Erythroblast (primary cell): ENCODE measurements at regions not wholly inside any gene's neighbourhood (a gene's known extent, or its start where the extent isn't known, plus 50 kb on each side); places are given as distances from the start of the nearest gene placed in this dataset.

Experiments
- DNase-seq, 2 experiments: peaks; one replicate each; lab custom pipeline; 2025; lab: John Stamatoyannopoulos, UW
- GATA1 ChIP-seq: IDR thresholded peaks from 2 replicates; pipeline ENCODE4 v1.6.1; 2011; ENCODE audit warnings: low read depth, mild to moderate bottlenecking, control low read depth, low read length, moderate library complexity
- POLR2A ChIP-seq: IDR thresholded peaks from 2 replicates; pipeline ENCODE4 v1.6.1; 2011; ENCODE audit warnings: mild to moderate bottlenecking, low read length

DNA sequence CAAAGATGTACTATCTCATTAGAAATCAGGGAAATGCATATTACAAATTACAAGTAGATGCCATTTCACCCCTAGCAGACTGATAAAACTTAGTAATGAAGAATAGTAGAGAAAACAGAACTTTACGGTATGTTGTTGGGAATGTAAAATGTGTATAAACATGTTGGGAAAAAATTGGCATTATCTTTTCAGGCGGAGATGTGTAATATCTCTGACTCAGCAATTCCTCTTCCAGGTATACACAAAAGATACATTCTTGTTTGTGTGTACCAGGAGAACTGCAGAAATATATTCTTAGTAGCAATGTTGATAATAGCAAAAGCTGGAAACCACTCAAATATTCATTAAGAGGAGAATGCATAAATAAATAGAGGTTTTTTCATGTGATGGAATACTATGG, 204.5 kb downstream of the LPIN1 start:
- no peak for TF ChIP-seq POLR2A
- TF ChIP-seq GATA1: no peak
- DNase-seq: no peak

DNA sequence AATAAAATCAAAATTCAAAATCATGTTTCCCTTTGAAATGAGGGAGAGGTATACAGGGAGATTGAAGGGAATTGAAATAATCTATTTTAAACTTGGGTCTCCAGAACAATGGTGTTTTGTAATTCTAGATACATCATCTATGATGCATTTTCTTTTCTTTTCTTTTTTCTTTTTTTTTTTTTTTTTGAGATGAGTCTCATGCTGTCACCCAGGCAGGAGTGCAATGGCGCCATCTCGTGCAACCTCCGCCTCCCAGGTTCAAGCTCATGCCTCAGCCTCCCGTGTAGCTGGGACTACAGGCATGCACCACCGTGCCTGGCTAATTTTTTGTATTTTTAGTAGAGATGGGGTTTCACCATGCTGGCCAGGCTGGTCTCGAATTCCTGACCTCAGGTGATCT, 205.1 kb downstream of the LPIN1 start:
- DNase-seq: peak; percentile 26 to 42

DNA sequence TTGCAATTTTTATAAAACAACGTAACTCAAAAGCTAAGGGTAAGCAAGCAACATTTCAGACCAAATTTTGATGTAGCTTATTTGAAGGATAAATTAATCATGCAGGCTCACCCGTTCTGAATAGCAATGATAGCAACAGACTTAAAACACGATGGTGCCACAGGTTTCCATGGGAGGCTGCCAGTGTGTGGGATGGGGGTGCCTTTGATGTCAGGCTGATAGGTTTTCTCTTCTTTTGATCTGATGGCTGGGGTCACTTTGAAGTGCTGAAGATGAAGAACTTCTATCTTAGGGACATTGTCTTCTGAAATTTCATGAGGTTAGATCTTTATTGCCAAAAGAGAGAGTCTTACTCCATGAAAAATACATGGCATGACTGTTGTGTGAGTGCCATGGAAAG, 206.8 kb downstream of the LPIN1 start:
- no peak for TF ChIP-seq POLR2A
- no peak for TF ChIP-seq GATA1
- DNase-seq: no peak

DNA sequence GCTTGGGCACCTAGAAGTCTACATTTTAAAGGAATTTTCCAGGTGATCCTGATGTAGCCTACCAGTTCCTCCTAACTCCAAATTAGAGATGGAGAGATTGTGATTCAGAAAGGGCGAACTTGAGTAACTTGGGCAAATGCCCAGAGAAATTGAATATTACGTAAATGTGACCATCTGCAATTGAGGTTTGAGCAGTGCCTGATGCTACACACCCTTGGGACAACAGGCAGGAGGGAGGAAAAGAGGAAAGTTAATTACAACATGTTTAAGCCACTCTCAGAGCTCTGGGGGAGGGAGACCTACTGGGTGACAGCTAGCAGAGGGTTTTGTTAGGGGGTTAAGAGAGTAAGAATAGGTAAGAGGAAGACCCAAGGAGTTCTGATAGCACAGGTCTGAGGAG, 208.9 kb downstream of the LPIN1 start:
- no peak for TF ChIP-seq GATA1
- no peak for TF ChIP-seq POLR2A
- DNase-seq: no peak

DNA sequence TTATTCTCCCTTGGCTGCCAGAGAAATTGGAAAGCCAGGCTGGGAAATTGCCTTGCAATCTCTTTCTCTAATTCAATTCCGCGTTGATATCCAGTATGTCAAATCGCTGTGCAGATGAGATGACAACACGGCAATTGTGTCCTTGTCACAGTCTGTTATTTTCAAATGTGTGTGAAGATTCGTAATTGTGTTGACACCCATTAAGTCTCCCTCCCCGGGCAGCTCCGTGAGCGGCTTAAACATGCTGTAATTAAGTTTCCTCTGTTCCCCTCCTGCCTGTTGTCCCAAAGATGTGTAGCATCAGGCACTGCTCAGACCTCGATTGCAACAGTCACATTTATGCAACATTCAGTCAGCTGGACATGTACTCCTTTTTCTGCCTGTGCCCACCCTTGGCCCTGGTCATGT, 209.5 kb downstream of the LPIN1 start:
- DNase-seq: no peak
- TF ChIP-seq POLR2A: no peak
- TF ChIP-seq GATA1: no peak

DNA sequence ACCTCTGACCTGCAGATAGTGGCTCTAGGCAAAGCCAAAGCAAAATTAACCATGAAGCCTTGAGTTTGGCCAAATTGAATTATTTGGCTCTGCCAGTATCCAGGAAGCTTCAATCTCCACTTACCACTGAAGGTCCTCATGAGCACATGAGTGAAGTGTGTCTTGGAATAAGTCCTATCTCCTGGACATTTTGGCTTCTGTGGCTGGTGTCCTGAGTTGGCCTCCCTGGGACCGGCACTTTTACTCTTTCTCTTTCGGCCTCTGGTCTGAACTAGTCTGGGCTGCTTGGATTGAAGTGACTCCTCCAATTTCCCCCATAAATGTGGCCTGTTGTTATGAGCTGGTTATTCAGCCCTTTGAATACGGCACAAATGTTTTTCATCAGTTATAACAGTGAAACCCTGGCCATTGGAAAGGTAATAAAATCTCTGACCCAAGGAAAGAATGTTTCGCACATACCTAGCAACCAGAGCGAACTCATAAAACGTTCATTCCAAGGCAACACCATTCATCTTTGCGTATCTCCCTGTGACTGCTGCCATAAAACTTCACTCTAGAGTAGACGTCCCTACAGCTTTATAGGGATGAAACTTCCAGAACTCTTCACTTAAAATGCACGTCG, 216.4 kb downstream of the LPIN1 start:
- TF ChIP-seq POLR2A (no peak), GATA1 (no peak)
- DNase-seq: no peak

DNA sequence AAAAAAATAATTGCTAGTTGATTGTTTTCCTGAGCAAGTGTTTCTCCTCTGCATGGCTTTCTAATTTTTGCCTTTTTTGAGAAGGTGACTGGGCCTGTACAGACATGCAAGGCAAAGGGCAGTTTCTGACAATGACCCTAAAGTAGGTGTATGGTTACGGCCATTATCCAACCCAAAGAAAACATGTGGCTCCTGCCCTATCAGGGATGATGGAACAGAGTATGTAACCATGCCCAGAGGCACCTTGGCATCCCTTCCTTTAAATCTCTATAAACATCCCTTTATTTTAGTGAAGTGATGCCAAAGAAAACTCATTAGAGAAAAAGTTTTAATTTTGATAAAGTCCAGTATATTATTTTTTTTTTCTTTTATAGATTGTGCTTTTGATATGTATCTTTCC, 217.5 kb downstream of the LPIN1 start:
- TF ChIP-seq GATA1 (no peak), POLR2A (no peak)

DNA sequence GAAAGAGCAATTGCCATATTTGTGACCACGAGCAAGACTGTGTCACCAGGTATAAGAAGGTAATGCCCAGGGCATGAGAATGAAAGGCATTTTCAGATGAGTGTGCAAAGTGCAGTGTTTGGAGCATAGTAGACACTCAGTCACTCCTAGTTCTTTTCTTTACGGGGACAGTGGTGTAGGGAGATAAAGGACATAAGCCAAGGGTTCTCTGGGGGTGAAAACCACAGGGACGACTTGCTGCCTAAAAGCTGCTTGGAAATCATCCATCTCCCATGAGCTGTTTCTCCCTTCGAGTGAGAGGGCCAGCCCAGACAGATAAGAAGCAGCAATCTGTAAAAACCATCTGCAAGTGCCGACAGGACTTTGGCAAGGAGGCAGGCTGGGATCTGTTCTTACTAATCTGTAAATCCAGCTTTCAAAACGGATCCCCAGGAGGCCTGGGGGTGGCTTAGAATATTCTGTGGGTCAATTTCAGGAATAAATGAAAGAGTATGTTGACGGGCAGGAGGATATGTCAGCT, 221.6 kb downstream of the LPIN1 start:
- peak; percentile 92 to 99 for DNase-seq
- TF ChIP-seq GATA1 (peak; percentile 91), POLR2A (no peak)

More for the DNA sequence above, 217.5 kb downstream of the LPIN1 start:
- DNase-seq: no peak

DNA sequence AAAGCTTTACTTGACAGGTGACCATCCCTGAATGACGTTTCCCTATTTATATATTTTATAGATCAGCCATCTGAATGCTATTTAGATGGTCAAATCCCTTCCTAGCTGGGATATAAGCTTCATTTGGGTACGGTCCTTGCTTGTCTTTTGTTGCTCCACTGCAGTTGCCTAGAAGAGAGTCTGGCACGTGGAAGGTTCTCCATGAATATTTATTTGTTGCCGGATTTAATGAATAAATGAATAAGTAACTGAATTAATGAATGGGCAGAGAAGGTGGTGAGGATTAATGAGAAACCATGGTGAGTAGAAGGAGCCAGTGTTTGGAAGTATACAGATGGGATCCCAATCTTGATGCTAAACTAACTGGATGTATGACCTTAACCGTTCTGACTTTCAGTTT, 222.1 kb downstream of the LPIN1 start:
- DNase-seq: no peak
- TF ChIP-seq GATA1 (no peak), POLR2A (no peak)

DNA sequence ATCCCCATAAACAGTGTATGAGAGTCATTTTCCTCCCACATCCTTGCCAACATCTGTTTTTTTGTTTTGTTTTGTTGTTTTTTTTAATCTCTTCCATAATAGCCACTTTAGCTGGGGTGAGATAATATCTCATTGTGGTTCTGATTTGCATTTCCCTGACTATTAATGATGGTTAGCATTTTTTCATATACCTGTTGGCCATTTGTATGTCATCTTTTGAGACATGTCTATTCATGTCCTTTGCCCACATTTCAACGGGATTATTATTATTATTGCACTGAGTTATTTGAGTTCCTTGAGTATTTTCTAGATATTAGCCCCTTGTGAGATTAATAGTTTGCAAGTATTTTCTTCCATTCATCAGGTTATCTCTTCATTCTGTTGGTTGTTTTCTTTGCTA, 223.3 kb downstream of the LPIN1 start:
- DNase-seq: no peak
- TF ChIP-seq POLR2A (no peak), GATA1 (no peak)

DNA sequence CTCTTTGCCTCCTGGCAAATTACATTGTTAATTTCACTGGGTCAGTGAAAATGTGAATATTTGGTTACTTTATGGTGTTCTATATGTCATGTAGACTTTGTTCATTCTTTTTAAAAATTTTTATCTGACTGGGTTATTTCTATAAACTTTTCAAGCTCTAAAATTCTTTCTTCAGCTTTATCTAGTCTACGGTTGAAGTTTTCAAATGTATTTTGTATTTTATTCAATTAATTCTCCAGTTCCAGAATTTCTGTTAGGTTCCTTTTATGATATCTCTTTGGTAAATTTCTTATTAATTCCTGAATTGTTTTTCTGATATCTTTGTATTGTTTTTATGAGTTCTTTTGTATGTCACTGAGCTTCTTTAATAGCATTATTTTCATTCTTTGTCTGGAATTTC, 228.1 kb downstream of the LPIN1 start:
- no peak for DNase-seq
- TF ChIP-seq GATA1 (no peak), POLR2A (no peak)

DNA sequence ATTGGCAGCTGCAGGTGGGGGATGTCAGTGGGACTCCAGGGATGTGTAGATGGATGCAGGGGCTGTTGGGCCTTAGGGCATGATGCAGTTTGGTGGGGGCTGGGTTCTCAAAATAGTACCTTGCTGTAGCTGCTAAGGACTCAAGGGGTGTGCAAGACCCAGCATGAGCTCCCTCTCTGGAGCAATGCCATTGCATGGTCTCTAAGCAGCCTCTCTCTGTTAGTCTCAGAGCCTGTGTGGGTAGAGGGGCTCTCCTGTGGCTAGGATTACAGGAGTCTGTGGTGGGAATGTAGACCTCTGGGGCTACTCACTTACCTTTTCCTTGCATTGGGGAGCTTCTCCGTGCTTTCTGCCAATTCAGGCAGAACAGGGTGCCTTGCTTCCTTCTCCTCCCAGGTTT, 228.9 kb downstream of the LPIN1 start:
- TF ChIP-seq POLR2A: no peak
- no peak for TF ChIP-seq GATA1
- no peak for DNase-seq

DNA sequence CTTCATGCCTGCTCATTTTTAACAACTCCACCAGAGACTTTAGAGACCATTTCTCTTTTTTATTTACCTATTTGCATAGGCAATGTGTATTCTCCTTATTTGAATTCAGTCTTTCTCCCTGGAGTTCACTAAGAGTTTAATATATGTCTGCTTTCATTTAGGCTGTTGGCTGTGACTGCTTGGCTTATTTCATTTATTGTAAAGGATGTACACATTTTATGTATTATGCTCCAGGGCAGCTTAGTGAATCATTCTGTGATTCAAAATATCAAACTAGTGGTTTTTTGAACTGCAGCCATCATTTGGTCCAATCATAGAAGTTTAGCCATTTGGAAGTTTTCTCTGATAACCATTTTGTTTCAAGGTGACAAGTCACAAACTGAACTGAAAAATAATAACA, 229.6 kb downstream of the LPIN1 start:
- DNase-seq: no peak
- TF ChIP-seq POLR2A: no peak
- no peak for TF ChIP-seq GATA1

DNA sequence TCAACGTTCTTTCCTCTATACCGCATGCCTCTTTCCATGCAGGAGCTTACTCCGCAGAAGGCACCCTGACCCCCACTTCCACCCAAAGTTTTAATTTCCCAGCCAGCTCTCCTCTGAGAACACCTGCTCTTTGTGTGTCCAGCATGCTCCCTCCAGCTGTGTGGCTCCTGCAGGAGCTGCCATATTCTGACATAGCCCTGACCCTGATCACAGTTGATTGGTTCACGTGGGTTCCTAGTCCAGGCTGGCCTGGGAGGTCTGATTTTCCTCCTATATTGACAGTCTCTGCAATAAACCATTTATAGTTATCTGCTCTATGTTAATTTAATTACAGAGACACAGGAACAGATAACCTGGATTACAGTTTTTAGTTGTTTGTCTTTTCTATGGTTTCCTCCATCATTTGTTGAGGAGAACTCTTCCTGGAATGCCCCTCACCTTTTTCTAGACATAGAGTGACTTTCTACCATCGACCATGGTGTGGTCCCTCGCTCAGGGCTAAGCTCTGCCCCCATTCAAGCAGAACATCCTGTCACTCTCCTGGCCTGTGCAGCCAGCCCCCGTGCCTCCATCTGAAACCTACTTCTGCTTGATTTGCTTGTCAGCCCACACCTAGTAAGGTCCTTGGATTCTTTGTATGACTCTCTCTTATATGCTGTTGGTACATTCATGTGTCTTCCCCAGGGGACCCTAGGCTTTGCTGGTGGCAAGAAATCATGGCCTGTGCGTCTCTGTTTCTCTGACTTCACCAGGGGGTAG, 231.5 kb downstream of the LPIN1 start:
- no peak for TF ChIP-seq GATA1
- no peak for TF ChIP-seq POLR2A
- DNase-seq: no peak
